NCI-H2171 (cell line): ENCODE measurements at regions not wholly inside any gene's neighbourhood (a gene's known extent, or its start where the extent isn't known, plus 50 kb on each side); places are given as distances from the start of the nearest gene placed in this dataset.

ENCODE experiments used
- DNase-seq: peaks from one replicate; lab custom pipeline; 2025; lab: John Stamatoyannopoulos, UW

GRCh38 chrX:16451334-16451733 lies 198.6 kb upstream of the S100G start:
- no peak for DNase-seq

- no peak for DNase-seq
Measured at GRCh38 chrX:16454926-16455325, 195.0 kb upstream of the S100G start.

GRCh38 chrX:16457239-16457638 lies 192.7 kb upstream of the S100G start:
- DNase-seq = no peak

GRCh38 chrX:16458208-16458607 lies 191.8 kb upstream of the S100G start:
- no peak for DNase-seq

GRCh38 chrX:16459008-16459407 lies 190.9 kb upstream of the S100G start:
- DNase-seq = no peak

- no peak for DNase-seq
Measured at GRCh38 chrX:16461968-16462367, 188.0 kb upstream of the S100G start.

GRCh38 chrX:16462912-16463311 lies 187.0 kb upstream of the S100G start:
- no peak for DNase-seq

- DNase-seq = no peak
Measured at GRCh38 chrX:16464369-16464768, 185.6 kb upstream of the S100G start.

GRCh38 chrX:16465081-16465876 lies 184.7 kb upstream of the S100G start:
- no peak for DNase-seq

- DNase-seq = no peak
Measured at GRCh38 chrX:16466640-16467432, 183.1 kb upstream of the S100G start.

GRCh38 chrX:16469870-16470269 lies 180.1 kb upstream of the S100G start:
- DNase-seq = no peak

- no peak for DNase-seq
Measured at GRCh38 chrX:16472345-16472744, 177.6 kb upstream of the S100G start.

GRCh38 chrX:16474511-16474910 lies 175.4 kb upstream of the S100G start:
- DNase-seq = no peak

GRCh38 chrX:16476009-16476408 lies 173.9 kb upstream of the S100G start:
- DNase-seq = no peak

- no peak for DNase-seq
Measured at GRCh38 chrX:16476692-16477091, 173.3 kb upstream of the S100G start.

- no peak for DNase-seq
Measured at GRCh38 chrX:16479206-16479869, 170.6 kb upstream of the S100G start.

- no peak for DNase-seq
Measured at GRCh38 chrX:16480049-16480448, 169.9 kb upstream of the S100G start.

GRCh38 chrX:16484338-16484737 lies 165.6 kb upstream of the S100G start:
- no peak for DNase-seq

- DNase-seq = no peak
Measured at GRCh38 chrX:16487620-16488385, 162.2 kb upstream of the S100G start.

GRCh38 chrX:16488959-16489358 lies 161.0 kb upstream of the S100G start:
- no peak for DNase-seq

GRCh38 chrX:16491461-16491860 lies 158.5 kb upstream of the S100G start:
- DNase-seq = no peak

GRCh38 chrX:16496175-16496574 lies 153.8 kb upstream of the S100G start:
- DNase-seq = no peak
